GM23338 (cell line): ENCODE measurements at regions not wholly inside any gene's neighbourhood (a gene's known extent, or its start where the extent isn't known, plus 50 kb on each side); places are given as distances from the start of the nearest gene placed in this dataset.

ENCODE experiments used
- ATAC-seq: fragments of 200-7000 bp; cut with Tn5 transposase; 3 replicates; pipeline ENCODE4 v1.9.1; 2020
- DNase-seq: peaks from one replicate; pipeline ENCODE4 v3.0.0-alpha.2; 2015; ENCODE audit warnings: low spot score
- H2AFZ ChIP-seq: fragments of 200-600 bp; sonication (generic); 2 replicates; pipeline ENCODE4 v1.8.0; 2016; ENCODE audit warnings: antibody characterized with exemption, mild to moderate bottlenecking, moderate library complexity
- H3F3A ChIP-seq: fragments of 200-600 bp; sonication (generic); replicated peaks from 2 replicates; pipeline ENCODE4 v1.8.0; 2017; ENCODE audit warnings: antibody characterized with exemption, mixed run types, low read depth
- H3K27ac ChIP-seq: fragments of 200-600 bp; sonication (generic); 2 replicates; pipeline ENCODE4 v1.6.1; 2016; ENCODE audit warnings: low read depth
- H3K27me3 ChIP-seq: fragments of 200-600 bp; sonication (generic); 2 replicates; pipeline ENCODE4 v1.8.0; 2016; ENCODE audit warnings: mild to moderate bottlenecking, mixed run types, moderate library complexity; ENCODE audit not compliant: insufficient read depth
- H3K36me3 ChIP-seq: fragments of 200-600 bp; sonication (generic); 2 replicates; pipeline ENCODE4 v1.8.0; 2016; ENCODE audit warnings: mild to moderate bottlenecking; ENCODE audit not compliant: insufficient read depth
- H3K4me1 ChIP-seq: fragments of 200-600 bp; sonication (generic); 2 replicates; pipeline ENCODE4 v1.8.0; 2016; ENCODE audit warnings: mild to moderate bottlenecking, moderate library complexity; ENCODE audit not compliant: insufficient read depth
- H3K4me2 ChIP-seq: fragments of 200-600 bp; sonication (generic); 2 replicates; pipeline ENCODE4 v1.7.1; 2017; ENCODE audit warnings: mixed run types
- H3K4me3 ChIP-seq: fragments of 200-600 bp; sonication (generic); 2 replicates; pipeline ENCODE4 v1.6.1; 2016; ENCODE audit warnings: mixed run types
- H3K79me2 ChIP-seq: fragments of 200-600 bp; sonication (generic); replicated peaks from 2 replicates; pipeline ENCODE4 v1.8.0; 2017; ENCODE audit warnings: mild to moderate bottlenecking; ENCODE audit not compliant: insufficient read depth
- H3K9me2 ChIP-seq: fragments of 200-600 bp; sonication (generic); 2 replicates; pipeline ENCODE4 v1.8.0; 2017; ENCODE audit not compliant: insufficient read depth
- H4K20me1 ChIP-seq: fragments of 200-600 bp; sonication (generic); replicated peaks from 2 replicates; pipeline ENCODE4 v1.8.0; 2017; ENCODE audit warnings: mild to moderate bottlenecking; ENCODE audit not compliant: insufficient read depth
- H3K27ac Mint-ChIP-seq: 2 replicates; pipeline ENCODE4 v1.8.0; 2020; ENCODE audit warnings: inconsistent platforms, mild to moderate bottlenecking, moderate library complexity, mixed read lengths
- H3K27me3 Mint-ChIP-seq: 3 replicates; pipeline ENCODE4 v1.8.0; 2022; ENCODE audit warnings: low read depth, mild to moderate bottlenecking, moderate library complexity, mixed read lengths, inconsistent platforms; ENCODE audit not compliant: insufficient read depth, poor library complexity
- H3K36me3 Mint-ChIP-seq: 3 replicates; pipeline ENCODE4 v1.8.0; 2021; ENCODE audit warnings: low read depth, mild to moderate bottlenecking, inconsistent platforms, moderate library complexity, mixed read lengths
- H3K4me1 Mint-ChIP-seq: 3 replicates; pipeline ENCODE4 v1.8.0; 2020; ENCODE audit warnings: mild to moderate bottlenecking, inconsistent platforms, mixed read lengths
- H3K4me3 Mint-ChIP-seq: 3 replicates; pipeline ENCODE4 v1.8.0; 2021; ENCODE audit warnings: moderate library complexity, mild to moderate bottlenecking, inconsistent platforms, mixed read lengths
- H3K9me3 Mint-ChIP-seq: 3 replicates; pipeline ENCODE4 v1.8.0; 2020; ENCODE audit warnings: moderate library complexity, mild to moderate bottlenecking, inconsistent platforms, mixed read lengths
- CREB1 ChIP-seq: fragments of 250-450 bp; sonication (Bioruptor Pico); IDR thresholded peaks from 2 replicates; pipeline ENCODE4 v1.5.0; 2020; ENCODE audit warnings: low read depth, mild to moderate bottlenecking, moderate library complexity
- STAT1 ChIP-seq: IDR thresholded peaks from one replicate; pipeline ENCODE4 v1.6.1; 2016; ENCODE audit warnings: antibody characterized with exemption; ENCODE audit not compliant: unreplicated experiment
- TF ChIP-seq, protein P1 (sequence below): fragments of 250-450 bp; sonication (Bioruptor Pico); IDR thresholded peaks from 2 replicates; pipeline ENCODE4 v1.5.0; 2020; ENCODE audit warnings: mild to moderate bottlenecking, moderate library complexity

DNA sequence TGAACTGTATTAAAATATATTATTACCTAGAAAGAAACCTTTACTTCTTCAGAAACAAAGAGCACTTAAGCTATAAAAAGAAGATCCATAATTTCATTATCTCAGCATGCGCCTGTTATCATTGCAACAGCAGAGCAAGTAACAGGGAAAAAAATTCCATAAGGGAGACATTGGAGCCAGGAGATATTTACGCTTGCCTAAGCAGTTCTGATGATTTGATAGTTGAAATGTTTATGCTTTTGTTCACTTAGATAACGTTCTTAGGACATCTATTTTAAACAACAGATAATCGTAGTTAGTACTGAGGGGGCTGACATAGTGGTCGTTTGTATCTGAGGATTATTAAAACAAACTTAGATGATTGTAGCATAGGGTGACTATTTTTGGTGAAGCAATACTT, 252.5 kb downstream of the NNT start:
- Histone ChIP-seq H3K4me3 (no peak overlapping the region), H3K4me1 (no peaks in the 10 kb centered on the region), H3K36me3 (no peaks in the 10 kb centered on the region), H4K20me1 (no peaks in the 10 kb centered on the region), H3F3A (no peaks in the 10 kb centered on the region), H3K27ac (no peak overlapping the region), H2AFZ (no peak overlapping the region), H3K4me2 (no peak overlapping the region), H3K27me3 (no peaks in the 10 kb centered on the region), H3K79me2 (no peaks in the 10 kb centered on the region), H3K9me2 (no peaks in the 10 kb centered on the region; the same call in none of the 2 replicates)
- Mint-ChIP-seq H3K27ac (no peak overlapping the region), H3K4me3 (no peak overlapping the region), H3K36me3 (no peaks in the 10 kb centered on the region), H3K9me3 (no peaks in the 10 kb centered on the region), H3K4me1 (peaks cover 15% of the 10 kb centered on the region; the same call in 2 of the 3 replicates), H3K27me3 (no peaks in the 10 kb centered on the region)
- TF ChIP-seq STAT1 = no peak
- DNase-seq (no peak), ATAC-seq (no peak)

DNA sequence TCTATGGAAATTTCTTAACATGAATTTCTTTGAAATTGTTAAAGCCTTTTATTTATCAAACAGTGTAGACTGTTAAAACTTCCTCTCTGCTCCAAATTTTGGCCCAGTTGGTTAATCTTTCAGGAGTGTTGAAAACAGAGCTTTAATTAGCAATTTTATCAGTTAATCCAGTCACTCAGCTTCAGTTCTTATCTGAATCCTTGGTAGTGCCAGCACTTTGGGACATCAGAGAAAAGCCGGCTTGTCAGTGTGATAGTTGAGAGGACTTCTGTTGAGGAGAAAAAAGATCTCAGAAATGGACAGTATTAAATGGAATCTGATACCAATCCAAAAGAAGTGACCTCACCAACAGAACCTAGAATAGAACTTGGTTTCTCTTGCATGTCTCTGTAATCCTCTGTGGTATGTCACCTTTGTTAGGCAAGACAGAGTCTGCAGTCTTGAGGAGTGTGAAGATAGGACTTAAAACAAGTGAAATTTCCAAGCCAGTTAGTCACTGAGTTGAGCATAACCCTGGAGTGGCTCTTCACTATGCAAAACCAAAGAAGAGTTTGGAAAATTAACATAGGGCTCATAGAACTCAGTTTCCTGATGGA, 251.8 kb downstream of the NNT start:
- H3K9me3 Mint-ChIP-seq = no peaks in the 10 kb centered on the region
- H3K4me1 ChIP-seq = no peaks in the 10 kb centered on the region
- TF ChIP-seq, protein P1, sequence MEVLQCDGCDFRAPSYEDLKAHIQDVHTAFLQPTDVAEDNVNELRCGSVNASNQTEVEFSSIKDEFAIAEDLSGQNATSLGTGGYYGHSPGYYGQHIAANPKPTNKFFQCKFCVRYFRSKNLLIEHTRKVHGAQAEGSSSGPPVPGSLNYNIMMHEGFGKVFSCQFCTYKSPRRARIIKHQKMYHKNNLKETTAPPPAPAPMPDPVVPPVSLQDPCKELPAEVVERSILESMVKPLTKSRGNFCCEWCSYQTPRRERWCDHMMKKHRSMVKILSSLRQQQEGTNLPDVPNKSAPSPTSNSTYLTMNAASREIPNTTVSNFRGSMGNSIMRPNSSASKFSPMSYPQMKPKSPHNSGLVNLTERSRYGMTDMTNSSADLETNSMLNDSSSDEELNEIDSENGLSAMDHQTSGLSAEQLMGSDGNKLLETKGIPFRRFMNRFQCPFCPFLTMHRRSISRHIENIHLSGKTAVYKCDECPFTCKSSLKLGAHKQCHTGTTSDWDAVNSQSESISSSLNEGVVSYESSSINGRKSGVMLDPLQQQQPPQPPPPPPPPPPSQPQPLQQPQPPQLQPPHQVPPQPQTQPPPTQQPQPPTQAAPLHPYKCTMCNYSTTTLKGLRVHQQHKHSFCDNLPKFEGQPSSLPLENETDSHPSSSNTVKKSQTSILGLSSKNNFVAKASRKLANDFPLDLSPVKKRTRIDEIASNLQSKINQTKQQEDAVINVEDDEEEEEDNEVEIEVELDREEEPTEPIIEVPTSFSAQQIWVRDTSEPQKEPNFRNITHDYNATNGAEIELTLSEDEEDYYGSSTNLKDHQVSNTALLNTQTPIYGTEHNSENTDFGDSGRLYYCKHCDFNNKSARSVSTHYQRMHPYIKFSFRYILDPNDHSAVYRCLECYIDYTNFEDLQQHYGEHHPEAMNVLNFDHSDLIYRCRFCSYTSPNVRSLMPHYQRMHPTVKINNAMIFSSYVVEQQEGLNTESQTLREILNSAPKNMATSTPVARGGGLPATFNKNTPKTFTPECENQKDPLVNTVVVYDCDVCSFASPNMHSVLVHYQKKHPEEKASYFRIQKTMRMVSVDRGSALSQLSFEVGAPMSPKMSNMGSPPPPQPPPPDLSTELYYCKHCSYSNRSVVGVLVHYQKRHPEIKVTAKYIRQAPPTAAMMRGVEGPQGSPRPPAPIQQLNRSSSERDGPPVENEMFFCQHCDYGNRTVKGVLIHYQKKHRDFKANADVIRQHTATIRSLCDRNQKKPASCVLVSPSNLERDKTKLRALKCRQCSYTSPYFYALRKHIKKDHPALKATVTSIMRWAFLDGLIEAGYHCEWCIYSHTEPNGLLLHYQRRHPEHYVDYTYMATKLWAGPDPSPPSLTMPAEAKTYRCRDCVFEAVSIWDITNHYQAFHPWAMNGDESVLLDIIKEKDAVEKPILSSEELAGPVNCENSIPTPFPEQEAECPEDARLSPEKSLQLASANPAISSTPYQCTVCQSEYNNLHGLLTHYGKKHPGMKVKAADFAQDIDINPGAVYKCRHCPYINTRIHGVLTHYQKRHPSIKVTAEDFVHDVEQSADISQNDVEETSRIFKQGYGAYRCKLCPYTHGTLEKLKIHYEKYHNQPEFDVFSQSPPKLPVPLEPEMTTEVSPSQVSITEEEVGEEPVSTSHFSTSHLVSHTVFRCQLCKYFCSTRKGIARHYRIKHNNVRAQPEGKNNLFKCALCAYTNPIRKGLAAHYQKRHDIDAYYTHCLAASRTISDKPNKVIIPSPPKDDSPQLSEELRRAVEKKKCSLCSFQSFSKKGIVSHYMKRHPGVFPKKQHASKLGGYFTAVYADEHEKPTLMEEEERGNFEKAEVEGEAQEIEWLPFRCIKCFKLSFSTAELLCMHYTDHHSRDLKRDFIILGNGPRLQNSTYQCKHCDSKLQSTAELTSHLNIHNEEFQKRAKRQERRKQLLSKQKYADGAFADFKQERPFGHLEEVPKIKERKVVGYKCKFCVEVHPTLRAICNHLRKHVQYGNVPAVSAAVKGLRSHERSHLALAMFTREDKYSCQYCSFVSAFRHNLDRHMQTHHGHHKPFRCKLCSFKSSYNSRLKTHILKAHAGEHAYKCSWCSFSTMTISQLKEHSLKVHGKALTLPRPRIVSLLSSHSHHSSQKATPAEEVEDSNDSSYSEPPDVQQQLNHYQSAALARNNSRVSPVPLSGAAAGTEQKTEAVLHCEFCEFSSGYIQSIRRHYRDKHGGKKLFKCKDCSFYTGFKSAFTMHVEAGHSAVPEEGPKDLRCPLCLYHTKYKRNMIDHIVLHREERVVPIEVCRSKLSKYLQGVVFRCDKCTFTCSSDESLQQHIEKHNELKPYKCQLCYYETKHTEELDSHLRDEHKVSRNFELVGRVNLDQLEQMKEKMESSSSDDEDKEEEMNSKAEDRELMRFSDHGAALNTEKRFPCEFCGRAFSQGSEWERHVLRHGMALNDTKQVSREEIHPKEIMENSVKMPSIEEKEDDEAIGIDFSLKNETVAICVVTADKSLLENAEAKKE (CRISPR knock-in tag) = peak; percentile 69; the same call in 1 of the 2 replicates
- TF ChIP-seq CREB1 = no peak
- H3K27ac ChIP-seq = no peak overlapping the region
- H3K36me3 ChIP-seq = no peaks in the 10 kb centered on the region
- H3K27me3 Mint-ChIP-seq = no peaks in the 10 kb centered on the region
- no peak overlapping the region for H2AFZ ChIP-seq
- peaks cover 15% of the 10 kb centered on the region; the same call in 2 of the 3 replicates for H3K4me1 Mint-ChIP-seq
- H3K4me3 Mint-ChIP-seq = no peak overlapping the region
- H3K27me3 ChIP-seq = no peaks in the 10 kb centered on the region
- H3K9me2 ChIP-seq = no peaks in the 10 kb centered on the region; the same call in none of the 2 replicates
- H3K4me2 ChIP-seq = no peak overlapping the region
- no peaks in the 10 kb centered on the region for H3F3A ChIP-seq
- no peaks in the 10 kb centered on the region for H3K36me3 Mint-ChIP-seq
- 0 out of 2 replicates have a peak overlapping the region, but pooled peaks have one; percentile 11 for H3K27ac Mint-ChIP-seq
- peak; percentile 33 for DNase-seq
- peak; percentile 85 for ATAC-seq
- H3K79me2 ChIP-seq = no peaks in the 10 kb centered on the region
- no peaks in the 10 kb centered on the region for H4K20me1 ChIP-seq
- H3K4me3 ChIP-seq = no peak overlapping the region
